ENCODE measurements at regions not wholly inside any gene's neighbourhood (a gene's known extent, or its start where the extent isn't known, plus 50 kb on each side); places are given as distances from the start of the nearest gene placed in this dataset.

- ATAC-seq = no peak
- POLR2A ChIA-PET (ENCODE audit: unreplicated experiment) = no interaction called here
These were observed 56.9 kb upstream of the ECE1 start for GRCh38 chr1:21347072-21347581.

GRCh38 chr1:21346365-21347071, 56.3 kb upstream of the ECE1 start:
- intact Hi-C loops (cut with micrococcal nuclease) = loop anchor here (1.0 kb wide), 1 partner anchor 114 kb away; no protein-coding TSS in a partner anchor
- ChIA-PET POLR2A (ENCODE audit: unreplicated experiment) (no interaction called here), CTCF (no interaction called here)
- H3K27ac ChIP-seq (ENCODE audit: low read length) = no peak overlapping the region
- peak overlapping the region; percentile 81 for H3K9ac ChIP-seq (ENCODE audit: low read length)
- H3K4me3 ChIP-seq (ENCODE audit: low read length) = peak overlapping the region; percentile 96
- no peaks in the 10 kb centered on the region for H3K36me3 ChIP-seq (ENCODE audit: low read depth, low read length)
- H3F3A ChIP-seq (ENCODE audit: low read length, unreplicated experiment) = no peaks in the 10 kb centered on the region
- H3K9me3 ChIP-seq (ENCODE audit: low read length) = no peaks in the 10 kb centered on the region
- peak overlapping the region; percentile 77 for H2AFZ ChIP-seq (ENCODE audit: low read length)
- BruUV-seq (replicated peaks) = no TSS peak
- H3K79me2 ChIP-seq (ENCODE audit: low read length) = peaks cover 44% of the 10 kb centered on the region
- no peaks in the 10 kb centered on the region for H3K27me3 ChIP-seq (ENCODE audit: low read length)
- peaks cover 31% of the 10 kb centered on the region for H3K4me1 ChIP-seq (ENCODE audit: insufficient read depth, low read length)
- H4K20me1 ChIP-seq (ENCODE audit: low read length) = peaks cover 27% of the 10 kb centered on the region; the same call in 1 of the 2 replicates
- no peaks in the 10 kb centered on the region for H3K9me2 ChIP-seq (replicated peaks; ENCODE audit: low read length)
- ATAC-seq = no peak
- TF ChIP-seq EZH2phosphoT487 (IDR thresholded peaks at IDR 0.05; ENCODE audit: borderline replicate concordance, low read length) (no peak), CTCF (conservative IDR thresholded peaks at IDR 0.05; ENCODE audit: low read depth, low read length) (no peak), EZH2 (IDR thresholded peaks at IDR 0.05; ENCODE audit: low read length, unreplicated experiment) (no peak)
- H3K4me2 ChIP-seq (ENCODE audit: low read length) = peak overlapping the region; percentile 96
- DNase-seq = no peak

More at GRCh38 chr1:21347072-21347581, 56.9 kb upstream of the ECE1 start:
- intact Hi-C loops (cut with micrococcal nuclease) = no loop called here
- peak overlapping the region; percentile 96; the same call in 1 of the 2 replicates for H3K4me3 ChIP-seq (ENCODE audit: low read length)
- no peak for DNase-seq
- H3K9me3 ChIP-seq (ENCODE audit: low read length) = no peaks in the 10 kb centered on the region
- H3F3A ChIP-seq (ENCODE audit: low read length, unreplicated experiment) = no peaks in the 10 kb centered on the region
- no peaks in the 10 kb centered on the region for H3K27me3 ChIP-seq (ENCODE audit: low read length)
- peaks cover 25% of the 10 kb centered on the region for H3K4me1 ChIP-seq (ENCODE audit: insufficient read depth, low read length)
- CTCF ChIA-PET = no interaction called here
- H3K27ac ChIP-seq (ENCODE audit: low read length) = no peak overlapping the region
- H3K9me2 ChIP-seq (replicated peaks; ENCODE audit: low read length) = no peaks in the 10 kb centered on the region
- TF ChIP-seq EZH2 (IDR thresholded peaks at IDR 0.05; ENCODE audit: low read length, unreplicated experiment) (no peak), CTCF (conservative IDR thresholded peaks at IDR 0.05; ENCODE audit: low read depth, low read length) (no peak), EZH2phosphoT487 (IDR thresholded peaks at IDR 0.05; ENCODE audit: borderline replicate concordance, low read length) (no peak)
- H4K20me1 ChIP-seq (ENCODE audit: low read length) = peaks cover 23% of the 10 kb centered on the region; the same call in 1 of the 2 replicates
- BruUV-seq (replicated peaks) = no TSS peak
- no peaks in the 10 kb centered on the region for H3K36me3 ChIP-seq (ENCODE audit: low read depth, low read length)
- H3K9ac ChIP-seq (ENCODE audit: low read length) = no peak overlapping the region
- H3K79me2 ChIP-seq (ENCODE audit: low read length) = peaks cover 38% of the 10 kb centered on the region
- peak overlapping the region; percentile 96 for H3K4me2 ChIP-seq (ENCODE audit: low read length)
- no peak overlapping the region for H2AFZ ChIP-seq (ENCODE audit: low read length)
